ENCODE measurements at regions not wholly inside any gene's neighbourhood (a gene's known extent, or its start where the extent isn't known, plus 50 kb on each side); places are given as distances from the start of the nearest gene placed in this dataset.
"Not testable (repeated sequence)": the region's sequence is repeated elsewhere in the genome, so short reads cannot be mapped to it uniquely, and the experiment has no call there.

DNA sequence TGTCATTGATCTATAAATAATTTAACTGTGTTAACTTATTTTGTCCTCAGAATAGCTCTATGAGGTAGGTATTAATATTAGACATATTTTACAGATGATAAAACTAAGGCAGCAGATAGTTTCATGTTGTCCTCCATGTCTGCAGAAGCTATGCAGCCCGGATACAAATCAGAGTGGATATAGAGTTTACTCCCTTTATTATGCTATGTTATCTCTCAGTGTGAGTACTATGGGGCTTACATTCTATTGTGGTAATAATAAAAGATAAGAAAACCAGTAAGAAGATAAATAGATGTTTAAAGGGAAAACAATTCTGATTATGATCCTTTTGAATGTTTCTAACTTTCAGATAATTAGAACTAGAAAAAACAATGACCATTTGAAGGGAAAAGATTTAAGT is 979.8 kb upstream of the CITED2 start:
- FAIRE-seq, result no peak

DNA sequence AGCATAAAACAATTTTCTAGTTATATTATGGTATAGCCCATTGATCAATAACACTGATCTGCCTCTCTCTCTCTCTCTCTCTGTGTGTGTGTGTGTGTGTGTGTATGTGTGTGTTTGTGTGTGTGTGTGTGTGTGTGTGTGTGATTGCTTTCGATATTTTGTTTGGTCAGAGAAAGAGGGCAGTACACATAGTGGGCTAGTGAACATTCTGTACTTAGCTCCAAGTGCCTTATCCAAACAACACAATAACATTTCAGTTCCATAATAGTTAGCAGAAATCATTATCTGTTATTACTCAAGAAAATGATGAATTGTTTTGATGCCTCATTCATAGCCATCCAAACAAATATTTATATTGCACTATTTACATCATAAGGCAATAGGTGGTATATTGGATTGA is 979.1 kb upstream of the CITED2 start:
- no peak for DNase-seq (ENCODE audit: low spot score in 2 of 2)
- no peak for FAIRE-seq

More for the DNA sequence above, 979.8 kb upstream of the CITED2 start:
- DNase-seq (ENCODE audit: low spot score in 2 of 2), result no peak

DNA sequence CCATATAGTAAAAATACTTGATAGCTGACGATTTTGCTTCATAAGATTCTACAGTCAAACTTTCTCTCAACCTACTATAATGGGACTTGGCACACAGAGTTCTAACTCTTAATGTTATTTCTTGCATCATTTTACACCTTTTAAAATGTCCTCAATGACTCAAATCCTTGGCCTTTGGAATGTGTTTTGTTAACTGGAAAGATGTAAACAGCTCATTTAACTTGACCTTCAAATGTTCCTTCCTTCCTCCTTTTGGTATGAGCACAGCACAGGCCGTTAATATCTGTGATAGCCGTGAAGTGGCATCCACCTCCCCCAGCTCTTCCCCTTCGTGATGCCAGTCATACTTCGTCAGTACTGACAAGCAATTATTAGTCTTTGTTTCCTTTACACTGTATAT is 972.0 kb upstream of the CITED2 start:
- DNase-seq (ENCODE audit: low spot score in 2 of 2) (no peak), FAIRE-seq (no peak)

DNA sequence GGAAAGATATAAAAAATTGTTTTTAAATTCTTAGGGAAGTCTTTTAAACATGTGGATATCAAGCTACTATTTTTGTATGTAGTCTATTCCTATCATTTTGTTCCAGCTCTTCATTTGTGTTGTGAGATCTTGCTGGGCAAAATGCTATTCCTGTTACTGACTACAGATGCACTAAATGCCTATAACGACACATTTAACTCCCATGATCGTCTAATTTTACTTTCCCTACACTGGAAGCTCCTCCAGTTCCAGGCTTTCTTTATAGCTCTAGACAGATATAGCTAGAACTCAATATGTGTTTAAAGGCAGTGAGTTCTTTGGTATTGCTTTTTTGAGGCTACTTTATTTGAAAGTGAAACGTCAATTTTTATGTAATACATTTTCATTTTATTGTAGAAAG is 971.5 kb upstream of the CITED2 start:
- FAIRE-seq (no peak), DNase-seq (ENCODE audit: low spot score in 2 of 2) (no peak)

DNA sequence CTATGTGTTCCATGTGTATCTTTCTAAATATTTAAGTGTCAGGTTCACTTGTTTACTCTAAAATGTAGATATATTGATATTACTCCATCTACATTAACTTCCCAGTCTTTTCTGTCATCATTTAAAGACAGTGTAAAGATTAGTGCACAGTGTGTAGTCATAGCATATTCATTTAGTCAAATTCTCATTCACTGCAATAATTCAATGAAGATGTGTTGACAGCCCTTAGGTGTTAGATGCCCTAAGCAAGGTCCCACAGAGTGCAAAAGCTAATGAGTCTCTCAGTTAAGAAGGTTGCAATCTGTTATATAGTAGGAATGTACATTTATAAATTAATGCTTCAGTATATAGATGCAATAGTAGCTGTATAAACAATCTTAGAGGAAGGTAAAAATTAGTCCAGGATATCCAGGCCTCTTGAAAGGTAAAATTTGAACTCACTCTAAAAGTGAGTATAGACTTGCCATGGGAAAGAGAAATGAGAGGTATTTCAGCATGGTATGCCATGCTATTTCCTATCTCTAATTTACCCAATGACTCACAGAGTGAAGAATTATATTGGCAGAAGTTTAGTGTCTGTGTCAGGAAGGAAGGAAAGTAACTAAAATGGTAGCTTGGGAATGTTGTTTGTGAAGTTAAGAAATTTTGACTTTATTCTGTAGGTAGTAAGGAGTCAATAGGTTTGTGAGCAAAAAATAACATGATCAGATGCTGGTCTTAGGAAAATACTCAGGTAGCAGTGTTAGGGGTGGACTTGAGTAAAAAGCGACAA is 969.9 kb upstream of the CITED2 start:
- DNase-seq (ENCODE audit: low spot score in 2 of 2) (no peak), FAIRE-seq (no peak)

DNA sequence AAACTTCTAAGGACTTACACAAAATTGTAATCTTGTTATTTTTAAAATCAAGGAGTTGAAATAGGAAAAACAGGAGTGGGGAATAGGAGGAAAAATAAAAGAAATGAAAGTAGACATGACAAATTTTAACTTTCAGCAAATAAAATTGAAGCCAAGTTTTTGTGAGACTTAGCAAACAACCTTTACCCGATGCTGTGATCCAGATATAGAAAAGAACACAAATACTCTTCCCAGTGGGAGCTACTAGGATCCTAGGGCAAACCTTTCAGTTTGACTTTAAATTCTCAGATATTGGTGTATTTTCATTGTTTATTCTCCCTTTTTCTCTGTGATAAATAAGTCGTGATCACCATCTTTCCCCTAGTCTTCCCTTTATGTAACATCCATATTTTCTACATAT is 968.7 kb upstream of the CITED2 start:
- FAIRE-seq, result no peak

DNA sequence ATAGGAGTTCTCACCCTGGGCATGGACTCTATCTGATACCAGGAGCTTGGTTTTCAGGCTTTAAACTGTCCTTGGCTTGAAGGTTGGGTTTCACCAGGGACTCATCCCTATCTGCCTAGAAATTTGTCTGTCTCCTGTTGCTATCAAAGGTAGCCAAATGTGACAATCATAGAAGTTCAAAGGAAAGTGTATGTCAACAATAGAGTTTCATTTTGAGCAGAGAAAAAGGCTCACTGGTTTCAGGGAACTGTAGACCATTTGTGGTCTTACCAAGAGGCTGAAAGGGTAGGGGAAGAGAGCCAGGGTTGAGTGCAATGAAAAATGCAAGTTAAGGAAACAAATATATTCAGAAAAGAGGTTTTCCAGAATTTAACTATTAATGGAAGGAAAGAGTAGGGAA is 966.8 kb upstream of the CITED2 start:
- DNase-seq (ENCODE audit: low spot score in 2 of 2), result no peak
- no peak for FAIRE-seq

More for the DNA sequence above, 968.7 kb upstream of the CITED2 start:
- DNase-seq (ENCODE audit: low spot score in 2 of 2), result no peak

DNA sequence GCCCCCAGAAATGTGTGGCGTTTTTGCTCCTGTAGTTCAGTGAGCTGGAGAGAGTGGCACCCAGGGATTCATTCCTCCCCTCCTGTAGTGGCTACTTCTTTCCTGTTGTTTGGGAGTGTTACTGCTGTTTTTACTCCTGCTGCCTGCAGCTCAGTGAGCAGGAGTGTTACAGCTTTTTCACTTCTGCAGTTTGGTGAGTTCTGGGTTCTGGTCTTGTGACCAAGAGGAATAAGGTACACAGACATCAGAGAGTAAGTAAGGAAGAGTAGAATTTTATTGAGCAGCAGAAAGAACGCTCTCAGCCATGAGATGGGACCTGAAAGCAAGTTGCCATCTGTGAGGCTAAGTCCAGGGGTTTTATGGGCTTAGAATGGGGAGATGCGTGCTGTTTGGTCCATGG is 966.3 kb upstream of the CITED2 start:
- DNase-seq (ENCODE audit: low spot score in 2 of 2) (no peak), FAIRE-seq (no peak)

DNA sequence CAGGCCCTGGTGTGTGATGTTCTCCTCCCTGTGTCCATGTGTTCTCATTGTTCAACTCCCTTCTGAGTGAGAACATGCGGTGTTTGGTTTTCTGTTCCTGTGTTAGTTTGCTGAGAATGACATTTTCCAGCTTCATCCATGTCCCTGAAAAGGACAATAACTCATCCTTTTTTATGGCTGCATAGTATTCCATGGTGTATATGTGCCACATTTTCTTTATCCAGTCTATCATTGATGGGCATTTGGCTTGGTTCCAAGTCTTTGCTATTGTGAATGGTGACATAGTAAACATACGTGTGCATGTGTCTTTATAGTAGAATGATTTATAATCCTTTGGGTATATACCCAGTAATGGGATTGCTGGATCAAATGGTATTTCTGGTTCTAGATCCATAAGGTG is 964.6 kb upstream of the CITED2 start:
- FAIRE-seq; DNase-seq (ENCODE audit: low spot score in 2 of 2): not testable (repeated sequence)

DNA sequence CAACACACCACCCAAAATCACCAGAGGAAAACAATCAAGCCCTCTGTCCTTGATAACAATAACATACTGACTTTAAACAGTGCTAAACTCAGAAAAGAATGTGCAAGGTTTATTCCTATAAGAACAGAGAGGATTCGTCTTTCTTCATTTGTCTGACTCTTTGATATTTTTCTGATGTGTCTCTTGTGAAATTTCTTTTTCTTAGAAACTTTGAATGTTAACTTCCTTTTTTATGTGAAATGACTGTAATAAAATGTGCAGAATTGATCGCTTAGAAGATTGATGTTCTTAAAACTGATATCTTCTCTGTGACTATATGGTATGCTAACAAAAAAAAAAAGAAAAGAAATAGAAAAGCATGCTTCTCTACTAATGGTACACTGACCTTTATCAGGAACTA is 947.4 kb upstream of the CITED2 start:
- no peak for FAIRE-seq

DNA sequence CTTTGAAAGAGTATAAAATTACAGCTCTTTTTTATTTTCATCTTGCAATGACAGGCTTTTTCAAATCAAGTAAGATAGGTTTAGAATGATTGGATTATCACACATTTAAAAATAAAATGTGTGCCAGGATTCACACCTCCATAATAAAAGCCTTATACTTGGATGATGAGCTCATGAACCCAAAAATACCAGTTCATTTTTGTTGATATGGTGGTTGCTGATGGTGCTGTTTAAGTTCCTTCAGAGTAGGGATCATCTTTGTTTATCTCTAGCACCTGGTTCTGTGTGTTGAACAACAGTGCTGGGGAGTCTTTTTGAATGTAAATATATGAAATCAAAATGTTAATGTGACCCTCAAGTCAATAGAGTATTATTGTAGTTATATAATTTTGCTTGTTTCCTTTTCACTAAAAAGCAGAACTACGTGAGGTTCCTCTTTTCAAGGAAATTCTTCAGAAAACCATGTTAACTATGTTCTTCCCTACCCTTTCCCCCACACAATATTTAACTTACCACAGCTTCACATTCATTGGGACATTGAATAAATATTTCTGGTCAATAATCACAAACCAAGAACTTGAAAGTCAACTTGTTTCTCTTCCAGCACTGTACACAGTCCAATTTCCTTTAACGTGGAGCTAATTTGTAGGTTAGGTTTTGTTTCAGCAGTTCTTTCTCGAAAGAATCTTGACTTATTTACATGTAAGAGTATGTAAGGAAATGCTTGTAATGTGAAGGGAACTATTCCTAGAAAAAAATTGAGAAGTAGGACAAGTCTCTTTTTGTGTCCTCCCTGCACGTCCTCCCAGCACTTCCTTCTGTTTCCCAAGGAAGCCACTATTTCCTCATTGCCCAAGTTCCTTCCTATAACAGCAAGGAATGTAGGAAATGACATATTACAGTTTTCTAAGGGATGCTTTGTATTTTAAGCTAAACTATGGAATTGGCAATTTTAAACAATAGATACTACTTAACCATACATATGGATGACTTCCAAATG is 945.9 kb upstream of the CITED2 start:
- DNase-seq (ENCODE audit: low spot score in 2 of 2), result no peak
- no peak for FAIRE-seq

More for the DNA sequence above, 947.4 kb upstream of the CITED2 start:
- no peak for DNase-seq (ENCODE audit: low spot score in 2 of 2)

DNA sequence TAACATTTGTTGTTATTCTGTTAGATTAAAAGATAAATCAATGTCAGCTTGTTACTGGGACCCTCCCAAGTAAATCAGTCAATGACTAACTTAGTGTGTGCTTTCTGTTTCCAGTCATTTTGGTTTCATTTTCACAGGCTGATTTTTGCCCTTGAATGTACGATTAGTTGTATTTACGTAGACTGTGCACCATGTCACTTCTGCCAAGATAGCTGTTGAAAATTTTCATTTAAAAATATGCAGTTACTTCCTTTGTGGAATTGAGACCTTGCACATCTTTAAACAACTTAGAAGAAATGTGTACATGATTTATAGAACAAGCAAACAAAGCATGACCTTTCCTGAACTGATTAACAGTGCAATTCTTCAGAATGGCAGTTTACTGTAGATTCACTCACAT is 944.8 kb upstream of the CITED2 start:
- FAIRE-seq, result no peak
- DNase-seq (ENCODE audit: low spot score in 2 of 2), result no peak

DNA sequence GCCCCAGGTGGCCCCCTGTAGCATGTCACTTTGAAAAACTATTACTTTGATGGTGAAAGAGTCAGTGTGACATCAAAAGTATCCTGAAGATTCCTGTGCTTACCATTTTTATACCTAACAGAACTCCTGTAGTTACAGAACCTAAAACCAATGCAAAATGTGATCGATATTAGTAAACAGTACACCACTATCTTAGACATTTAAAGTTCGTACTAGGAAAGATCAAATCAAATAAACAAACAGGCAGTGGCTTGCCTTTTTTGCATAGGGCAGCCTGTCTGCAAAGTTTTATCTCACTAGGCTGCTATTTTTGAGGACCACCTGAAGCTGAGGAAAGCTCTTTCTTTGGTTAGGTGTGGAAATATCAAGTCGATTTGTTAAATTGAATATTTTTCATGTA is 944.0 kb upstream of the CITED2 start:
- FAIRE-seq, result no peak
- DNase-seq (ENCODE audit: low spot score in 2 of 2), result no peak

DNA sequence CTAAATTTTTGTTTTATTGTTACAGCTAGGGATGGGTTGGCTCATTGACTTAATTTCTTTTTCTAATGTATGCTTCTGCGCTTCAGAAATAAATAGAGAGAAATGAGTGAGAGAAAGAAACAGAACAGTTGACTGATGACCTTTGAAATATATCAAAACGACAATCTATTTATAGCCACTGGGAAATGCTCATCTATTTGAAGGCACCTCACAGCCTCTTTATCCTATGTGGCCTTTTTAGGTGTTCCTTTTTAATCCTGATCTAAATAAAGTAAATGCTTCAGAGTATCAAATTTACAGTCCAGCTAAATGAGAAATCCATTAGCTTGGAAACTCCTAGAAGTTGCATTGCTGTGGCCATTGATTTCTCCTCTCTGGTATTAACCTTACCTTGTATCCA is 943.5 kb upstream of the CITED2 start:
- no peak for DNase-seq (ENCODE audit: low spot score in 2 of 2)
- FAIRE-seq, result no peak

DNA sequence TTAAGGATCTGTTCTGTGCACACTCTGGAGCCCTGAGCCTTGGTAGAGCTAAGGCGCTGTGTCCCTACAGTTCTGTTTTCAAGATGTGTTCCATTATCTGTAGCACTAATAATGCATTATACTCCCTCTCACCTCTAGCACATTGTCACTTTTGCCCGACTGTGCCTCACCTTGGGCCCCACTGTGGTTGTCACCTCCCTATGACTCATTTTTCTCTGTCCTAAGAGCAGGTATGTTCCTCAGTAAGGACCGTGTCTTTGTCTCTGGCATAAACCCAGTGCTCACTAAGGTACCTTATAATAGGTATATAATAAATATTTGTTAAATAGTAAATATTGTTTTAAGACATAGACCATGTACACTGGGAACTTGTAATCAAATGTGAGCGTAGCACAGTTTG is 942.5 kb upstream of the CITED2 start:
- no peak for DNase-seq (ENCODE audit: low spot score in 2 of 2)
- no peak for FAIRE-seq

DNA sequence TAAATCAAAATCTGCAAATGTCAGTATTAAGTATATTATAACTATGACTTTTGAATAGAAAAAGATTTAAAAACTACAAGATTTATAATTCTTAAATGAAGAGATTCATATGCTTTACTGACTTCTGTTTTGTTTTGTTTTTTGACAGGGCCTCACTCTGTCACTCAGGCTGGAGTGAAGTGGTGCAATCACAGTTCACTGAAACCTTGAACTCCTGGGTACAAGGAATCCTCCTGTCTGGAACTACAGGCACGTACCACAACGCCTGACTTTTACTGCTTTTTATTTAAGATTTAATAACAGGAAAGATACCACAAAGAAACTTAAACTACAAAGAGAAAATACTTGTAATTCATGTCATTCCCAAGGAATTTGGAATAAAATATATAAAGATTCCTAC is 940.2 kb upstream of the CITED2 start:
- FAIRE-seq, result no peak
- no peak for DNase-seq (ENCODE audit: low spot score in 2 of 2)

DNA sequence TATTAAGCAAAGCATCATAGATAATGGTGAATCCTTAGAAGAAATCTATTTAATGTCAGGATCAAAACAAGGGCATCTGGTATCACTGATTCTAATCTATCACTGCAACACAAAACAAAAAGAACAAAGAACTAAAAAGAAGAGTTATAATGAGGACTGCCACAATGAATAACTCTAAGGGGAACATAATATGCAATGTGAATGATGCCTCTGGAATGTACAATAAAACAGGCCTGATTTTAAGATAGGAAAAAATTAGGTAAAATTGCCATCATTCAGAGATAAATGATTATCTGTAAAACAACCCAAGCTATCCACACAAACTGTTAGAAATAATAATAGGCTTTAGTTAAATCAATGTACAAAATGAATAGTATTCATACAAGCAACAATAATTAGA is 936.7 kb upstream of the CITED2 start:
- DNase-seq (ENCODE audit: low spot score in 2 of 2), result no peak
- no peak for FAIRE-seq

DNA sequence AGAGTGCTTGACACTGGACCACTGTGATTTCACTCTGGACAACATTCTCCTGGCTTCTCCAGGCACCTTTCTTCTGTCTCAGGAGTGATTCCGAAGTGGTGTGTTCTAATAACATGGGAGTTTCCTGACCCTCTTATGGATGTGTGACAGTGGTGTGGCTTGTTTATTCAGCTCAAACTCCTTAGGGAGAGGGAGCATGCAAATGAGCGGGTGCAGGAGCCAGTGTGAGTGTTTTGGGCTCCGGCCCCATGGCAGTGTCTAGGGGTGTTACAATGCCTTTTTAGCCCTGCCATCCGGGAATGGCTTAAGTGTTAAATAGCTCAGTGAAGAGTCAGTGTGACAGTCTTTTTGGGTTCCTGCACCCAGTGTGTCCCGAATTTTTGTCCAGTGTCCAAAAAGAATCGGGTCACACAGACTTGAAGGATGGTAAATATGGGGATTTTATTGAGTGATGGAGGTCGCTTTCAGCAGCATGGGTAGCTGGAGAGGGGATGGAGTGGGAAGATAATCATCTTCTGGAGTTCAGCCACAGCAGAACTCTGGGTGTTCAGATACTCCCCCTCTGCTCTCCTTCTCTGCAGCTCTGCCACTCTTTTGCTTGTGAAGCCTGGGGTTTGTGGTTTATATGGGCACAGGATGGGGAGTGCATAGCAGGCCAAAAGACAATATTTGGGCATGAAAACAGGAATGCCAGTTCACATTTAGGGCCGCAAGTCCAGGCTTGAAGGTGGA is 928.9 kb upstream of the CITED2 start:
- DNase-seq (ENCODE audit: low spot score in 2 of 2) (no peak), FAIRE-seq (no peak)

DNA sequence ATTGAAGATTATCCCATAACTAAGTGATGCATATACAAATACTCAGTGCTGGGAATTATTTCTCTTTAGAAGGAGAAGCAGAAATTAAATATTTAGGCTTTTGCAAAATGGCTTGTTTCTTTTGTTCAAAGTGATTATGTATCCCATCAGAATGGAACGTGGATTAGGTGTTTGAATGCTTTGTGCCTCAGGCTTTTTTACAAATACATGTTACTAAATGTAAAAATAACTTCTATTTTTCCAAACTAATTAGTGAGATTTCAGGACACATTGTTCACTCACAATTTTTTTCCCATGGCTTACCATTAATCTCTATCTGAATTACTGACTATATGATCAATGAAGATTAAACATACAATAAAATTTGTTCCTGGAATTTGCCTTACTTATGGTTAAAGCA is 925.9 kb upstream of the CITED2 start:
- DNase-seq (ENCODE audit: low spot score in 2 of 2) (no peak), FAIRE-seq (no peak)

DNA sequence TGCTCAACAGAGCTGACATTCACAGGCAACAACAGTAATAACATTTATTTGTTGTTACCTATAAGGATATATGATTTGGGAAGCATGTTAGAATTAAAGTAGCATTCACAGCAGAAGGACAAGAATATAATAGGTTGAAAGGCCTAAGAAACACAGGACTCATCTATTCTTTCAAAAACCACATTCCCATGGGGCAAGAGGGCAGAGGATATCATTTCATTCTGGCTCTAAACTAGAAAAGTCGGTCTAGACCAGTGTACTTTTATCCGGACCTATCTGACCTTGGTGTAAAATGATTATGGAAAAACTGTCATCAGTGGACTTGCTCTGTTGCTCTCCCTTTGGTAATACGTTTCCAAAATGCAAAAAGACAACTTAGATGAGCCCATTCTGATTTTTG is 914.7 kb upstream of the CITED2 start:
- DNase-seq (ENCODE audit: low spot score in 2 of 2) (no peak), FAIRE-seq (no peak)

Measured in frontal cortex (tissue), 3 donors.